Amniotic epithelial cell (primary cell): ENCODE measurements at regions not wholly inside any gene's neighbourhood (a gene's known extent, or its start where the extent isn't known, plus 50 kb on each side); places are given as distances from the start of the nearest gene placed in this dataset.
A peak's percentile ranks its signal among the peaks of the same experiment; 100 is the strongest.
"Not testable (repeated sequence)": the region's sequence is repeated elsewhere in the genome, so short reads cannot be mapped to it uniquely, and the experiment has no call there.

ENCODE experiments used
- DNase-seq: peaks from one replicate; pipeline ENCODE4 v3.0.0-alpha.2; 2010; ENCODE audit warnings: low read depth

DNA sequence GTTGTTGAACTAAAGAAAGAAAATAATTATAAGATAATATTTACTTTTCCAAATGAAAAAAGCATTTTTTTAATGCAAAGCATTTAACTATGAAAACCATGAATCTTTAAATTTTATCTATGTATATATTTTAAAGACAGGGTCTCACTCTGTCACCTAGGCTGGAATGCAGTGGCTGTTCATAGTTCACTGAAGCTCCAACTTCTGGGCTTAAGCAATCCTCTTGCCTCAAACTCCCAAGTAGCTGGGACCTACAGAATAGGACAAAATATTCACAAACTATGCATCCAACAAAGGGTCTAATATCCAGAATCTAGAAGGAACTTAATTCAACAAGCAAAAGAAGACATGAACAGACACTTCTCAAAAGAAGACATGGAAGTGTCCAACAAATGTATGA lies 55.9 kb upstream of the ALB start:
- DNase-seq, result no peak

DNA sequence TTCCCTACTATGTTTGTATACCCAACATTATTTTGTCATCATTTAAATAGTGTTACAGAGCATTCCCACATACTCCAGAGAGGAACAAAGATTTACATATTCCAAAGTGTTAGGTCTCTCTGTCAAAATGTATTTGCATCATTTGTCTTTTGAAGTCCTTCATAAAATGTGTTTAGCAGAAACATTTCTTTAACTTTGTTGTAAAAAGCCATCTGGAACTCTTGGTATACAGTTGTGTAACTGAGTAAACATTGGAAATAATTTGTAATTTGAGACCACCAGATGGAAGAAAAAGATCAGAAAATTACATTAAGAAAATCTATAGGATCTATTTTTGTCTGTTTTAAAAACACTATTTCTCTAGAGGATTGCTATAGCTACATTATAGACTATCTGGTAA lies 56.6 kb upstream of the ALB start:
- no peak for DNase-seq

DNA sequence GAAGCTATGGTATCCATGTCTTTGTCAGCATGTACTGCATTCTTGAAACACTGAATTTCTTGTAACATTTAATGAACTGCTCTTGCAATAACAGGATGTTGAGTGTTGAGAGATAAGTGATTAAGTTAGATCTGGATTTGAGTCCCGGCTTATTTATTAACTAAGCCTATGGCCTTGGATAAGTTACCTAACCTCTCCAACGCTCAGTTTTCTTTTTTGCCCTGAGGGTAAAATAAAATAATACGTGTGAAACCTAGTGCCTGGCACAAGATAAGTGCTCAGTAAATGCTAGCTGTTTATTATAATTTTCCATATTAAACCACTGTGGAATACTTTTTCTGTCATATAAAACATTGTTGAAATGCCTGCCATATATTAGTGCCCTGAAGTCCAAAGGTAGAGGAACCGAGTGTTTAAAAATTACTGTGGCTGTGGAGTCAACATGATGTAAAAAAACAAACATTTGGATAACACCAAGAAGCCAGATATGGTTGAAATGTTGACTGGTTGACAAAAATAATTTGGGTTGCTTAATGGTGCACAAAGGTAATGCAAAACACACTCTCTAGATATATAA lies 58.6 kb upstream of the ALB start:
- peak; percentile 34 for DNase-seq

- DNase-seq, result no peak
Measured at GRCh38 chr4:73344106-73344505, 60.0 kb upstream of the ALB start.

DNA sequence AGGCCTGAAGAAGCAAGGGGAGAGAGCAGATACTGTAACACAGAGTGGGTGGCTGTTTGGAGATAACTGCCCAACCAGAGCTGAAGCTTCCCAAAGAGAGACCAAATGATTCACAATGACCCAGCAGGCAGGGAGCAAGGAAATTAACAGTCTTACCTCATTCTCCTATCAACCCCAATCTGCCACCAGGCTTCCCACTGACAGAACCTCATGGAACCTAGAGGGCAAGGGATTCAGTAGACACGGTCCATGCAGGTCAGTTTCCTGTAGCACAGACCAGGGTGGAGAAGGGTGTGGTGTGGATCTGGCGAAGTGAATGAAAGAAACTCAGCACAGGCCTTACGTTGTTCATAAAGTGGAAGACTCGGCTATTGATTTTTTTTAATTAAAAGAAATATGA lies 60.7 kb upstream of the ALB start:
- peak; percentile 6 for DNase-seq

DNA sequence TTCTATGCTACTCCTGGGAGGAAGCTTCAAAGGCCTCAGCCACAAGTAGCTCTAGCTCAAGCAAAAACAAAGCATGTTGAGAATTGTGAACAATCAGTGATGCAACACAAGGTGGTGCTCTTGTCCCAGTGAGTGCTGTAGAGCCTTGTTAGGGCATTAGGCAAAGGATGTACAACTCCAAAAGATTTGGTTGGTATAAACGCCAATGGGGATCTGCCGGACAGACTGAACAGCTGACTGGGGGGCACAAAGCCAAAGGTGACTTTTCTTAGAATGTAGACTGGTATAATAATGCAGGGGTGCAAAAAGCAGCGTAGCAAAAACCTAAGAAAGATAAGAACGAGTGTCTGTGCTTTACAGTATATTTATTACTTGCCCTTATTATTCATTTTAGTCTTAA lies 62.6 kb upstream of the ALB start:
- peak; percentile 73 for DNase-seq

GRCh38 chr4:73340917-73341316 lies 63.2 kb upstream of the ALB start:
- DNase-seq, result no peak

- no peak for DNase-seq
Measured at GRCh38 chr4:73335679-73336078, 68.4 kb upstream of the ALB start.

GRCh38 chr4:73332012-73332411 lies 72.1 kb upstream of the ALB start:
- DNase-seq, result not testable (repeated sequence)

- DNase-seq, result no peak
Measured at GRCh38 chr4:73329300-73329699, 70.7 kb upstream of the ANKRD17 start.

GRCh38 chr4:73325776-73326175 lies 67.2 kb upstream of the ANKRD17 start:
- DNase-seq, result not testable (repeated sequence)

DNA sequence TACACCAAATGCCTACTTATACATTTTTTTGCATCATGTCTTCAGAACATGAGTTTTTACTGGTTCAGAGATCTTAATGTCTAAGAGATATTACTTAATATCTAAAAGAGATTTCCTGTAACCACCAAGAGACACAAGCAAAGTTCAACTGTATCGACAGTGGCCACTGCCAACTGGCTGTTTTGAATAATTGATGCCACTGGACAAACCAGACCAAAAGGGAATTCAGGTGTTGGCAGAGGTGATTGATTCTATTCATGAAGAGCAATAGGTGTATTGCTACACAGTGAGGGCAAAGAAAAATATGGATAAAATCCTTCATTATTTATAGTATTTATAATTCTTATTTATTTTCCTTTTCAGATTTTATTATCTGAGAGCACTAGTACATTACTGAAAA lies 58.5 kb upstream of the ANKRD17 start:
- DNase-seq, result no peak

DNA sequence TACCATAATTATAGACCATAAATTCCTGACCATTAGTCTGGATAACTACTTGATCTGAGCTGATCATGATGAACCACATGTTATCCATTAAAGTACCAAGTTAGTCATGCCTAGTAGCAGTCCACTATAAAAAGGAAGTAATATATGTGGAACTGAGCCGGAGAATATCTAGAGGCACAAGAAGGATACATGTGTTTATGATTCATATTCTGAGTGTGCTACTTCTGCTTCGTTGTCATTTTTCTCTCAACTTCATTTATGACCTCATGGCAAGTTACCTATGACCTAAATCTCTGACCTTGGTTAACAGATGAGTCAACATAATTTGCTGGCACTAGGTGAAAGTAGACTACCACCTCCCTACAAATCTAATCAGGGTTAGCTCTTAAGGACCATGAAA lies 56.5 kb upstream of the ANKRD17 start:
- DNase-seq, result peak; percentile 51

DNA sequence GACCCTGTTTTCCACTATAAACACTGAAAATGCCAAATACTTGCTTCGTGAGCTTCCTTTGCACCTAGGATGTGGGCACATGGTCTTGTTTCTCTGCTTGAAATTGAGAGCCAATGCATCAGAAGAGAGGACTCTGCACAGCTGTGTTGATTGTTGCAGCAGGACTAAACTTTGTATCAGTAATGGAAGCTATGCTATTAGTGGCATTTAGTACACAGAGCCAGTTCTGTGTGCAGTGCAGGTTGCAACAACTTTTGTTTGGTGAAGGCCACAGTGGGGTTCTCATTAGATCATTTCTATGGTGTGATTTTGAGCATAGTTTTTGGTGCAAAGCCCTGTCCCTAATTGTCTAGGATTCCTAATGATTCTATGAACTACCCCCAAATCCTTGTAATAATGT lies 54.4 kb upstream of the ANKRD17 start:
- no peak for DNase-seq

- DNase-seq, result peak; percentile 49
Measured at GRCh38 chr4:73311428-73311827, 52.8 kb upstream of the ANKRD17 start.

DNA sequence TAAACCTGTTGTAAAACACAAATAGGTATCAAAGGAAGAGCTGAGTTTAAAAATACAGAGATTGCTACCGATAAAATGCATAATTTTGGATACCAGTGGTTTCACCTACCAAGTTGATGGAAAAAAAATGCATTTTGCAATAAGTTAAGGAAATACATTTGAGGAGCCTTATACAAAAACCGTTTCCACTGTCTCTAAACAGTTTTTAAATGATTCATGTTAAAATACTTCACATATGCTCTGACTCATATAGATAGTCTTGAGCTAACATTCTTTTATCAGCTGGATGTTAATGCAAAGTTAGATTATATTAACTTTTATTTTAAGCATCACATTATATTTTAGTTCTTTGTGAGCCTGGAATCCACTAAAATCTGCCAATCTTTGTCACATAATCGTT lies 50.6 kb upstream of the ANKRD17 start:
- peak; percentile 52 for DNase-seq
